ENCODE measurements at regions not wholly inside any gene's neighbourhood (a gene's known extent, or its start where the extent isn't known, plus 50 kb on each side); places are given as distances from the start of the nearest gene placed in this dataset.
"Not testable (repeated sequence)": the region's sequence is repeated elsewhere in the genome, so short reads cannot be mapped to it uniquely, and the experiment has no call there.

DNA sequence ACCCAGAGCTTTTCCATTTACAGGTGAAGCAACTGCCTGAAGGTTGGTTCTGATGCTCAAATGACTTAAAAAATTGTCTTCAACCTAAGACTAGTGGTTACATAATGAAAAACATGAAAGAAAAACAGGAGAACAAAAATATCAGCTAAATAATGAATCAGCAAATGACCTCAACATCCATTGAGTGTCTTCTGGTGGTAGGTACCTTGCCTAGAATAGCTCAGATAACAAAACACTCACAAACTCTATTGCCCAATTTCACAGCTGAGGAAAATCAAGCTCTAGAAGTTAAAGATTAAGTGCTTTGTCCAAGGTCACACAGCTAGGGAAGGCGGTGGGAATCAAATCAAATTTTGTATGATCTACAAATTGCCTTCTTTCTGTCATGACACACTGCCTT lies 304.6 kb upstream of the CDH11 start:
- no peak for DNase-seq (ENCODE audit: low read depth)

DNA sequence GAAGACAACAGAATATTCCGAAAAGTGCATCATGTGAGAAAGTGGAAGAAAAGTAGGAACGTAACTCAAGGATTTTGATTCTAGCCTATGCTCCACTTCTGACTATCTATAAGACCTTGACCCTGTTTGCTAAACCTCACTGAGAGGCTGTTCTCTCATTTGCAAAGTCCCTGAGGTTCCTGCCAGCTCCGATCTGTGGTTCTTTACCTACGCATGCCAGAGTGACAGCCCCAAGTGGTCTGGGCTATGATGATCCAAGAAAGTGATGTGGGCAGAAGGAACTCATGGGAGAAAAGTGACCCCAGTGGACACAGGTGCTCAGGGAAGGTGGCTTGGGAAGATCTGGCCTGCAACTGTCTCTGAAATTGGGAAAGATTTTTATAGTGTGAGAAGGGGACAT lies 301.1 kb upstream of the CDH11 start:
- DNase-seq (ENCODE audit: low read depth): no peak

DNA sequence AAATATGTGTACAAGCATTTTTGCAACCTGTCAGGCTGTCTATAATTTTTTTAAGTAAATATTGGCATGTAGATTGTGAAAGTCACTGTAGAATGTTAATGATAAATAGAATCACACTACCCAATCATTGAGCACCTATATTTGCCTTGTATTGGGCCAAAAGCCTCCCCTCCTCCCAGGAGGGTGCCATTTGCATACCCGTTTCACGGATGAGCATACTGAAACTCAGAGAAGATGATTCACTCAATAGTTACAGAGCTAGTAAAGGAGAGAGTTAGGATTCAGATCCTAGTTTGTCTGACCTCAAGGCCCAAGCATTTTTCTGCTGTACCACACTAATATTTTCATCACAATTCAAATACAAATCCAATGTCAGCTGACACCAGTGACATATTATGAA lies 299.7 kb upstream of the CDH11 start:
- DNase-seq (ENCODE audit: low read depth): no peak

DNA sequence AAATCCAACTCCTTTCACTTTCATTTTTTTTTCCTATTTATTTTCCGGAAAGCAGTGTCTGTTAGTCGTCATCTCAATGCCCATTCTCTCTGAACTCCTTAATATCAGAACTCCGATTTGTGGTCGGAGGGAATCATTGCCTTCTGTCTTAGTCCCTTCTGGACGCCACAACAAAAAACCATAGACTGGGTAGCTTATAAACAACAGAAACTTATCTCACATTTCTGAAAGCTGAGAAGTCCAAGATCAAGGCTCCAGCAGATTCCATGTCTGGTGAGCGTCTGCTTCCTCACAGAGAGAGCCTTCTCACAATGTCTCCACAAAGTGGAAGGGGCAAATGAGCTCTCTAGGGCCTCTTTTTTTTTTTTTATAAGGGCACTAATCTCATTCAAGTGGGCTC lies 296.6 kb upstream of the CDH11 start:
- DNase-seq (ENCODE audit: low read depth): no peak

DNA sequence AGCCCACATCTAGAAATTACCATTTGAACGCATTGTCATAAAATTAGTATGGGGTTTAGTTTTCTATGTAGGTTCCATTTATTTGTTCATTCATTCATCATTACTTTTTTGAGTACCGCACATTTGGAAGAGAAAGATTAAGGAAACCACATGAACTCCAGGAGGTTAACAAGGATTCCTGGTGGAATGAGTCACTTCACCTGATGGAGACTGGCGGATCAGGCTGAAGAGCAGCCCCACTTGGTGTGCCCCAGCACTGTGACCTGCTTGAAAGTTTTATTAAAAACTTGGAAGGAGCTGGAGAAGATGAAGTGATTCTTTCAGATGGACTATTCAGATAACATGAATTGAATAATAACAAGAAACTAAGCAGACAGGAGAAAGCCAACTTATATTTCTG lies 293.6 kb upstream of the CDH11 start:
- no peak for DNase-seq (ENCODE audit: low read depth)

DNA sequence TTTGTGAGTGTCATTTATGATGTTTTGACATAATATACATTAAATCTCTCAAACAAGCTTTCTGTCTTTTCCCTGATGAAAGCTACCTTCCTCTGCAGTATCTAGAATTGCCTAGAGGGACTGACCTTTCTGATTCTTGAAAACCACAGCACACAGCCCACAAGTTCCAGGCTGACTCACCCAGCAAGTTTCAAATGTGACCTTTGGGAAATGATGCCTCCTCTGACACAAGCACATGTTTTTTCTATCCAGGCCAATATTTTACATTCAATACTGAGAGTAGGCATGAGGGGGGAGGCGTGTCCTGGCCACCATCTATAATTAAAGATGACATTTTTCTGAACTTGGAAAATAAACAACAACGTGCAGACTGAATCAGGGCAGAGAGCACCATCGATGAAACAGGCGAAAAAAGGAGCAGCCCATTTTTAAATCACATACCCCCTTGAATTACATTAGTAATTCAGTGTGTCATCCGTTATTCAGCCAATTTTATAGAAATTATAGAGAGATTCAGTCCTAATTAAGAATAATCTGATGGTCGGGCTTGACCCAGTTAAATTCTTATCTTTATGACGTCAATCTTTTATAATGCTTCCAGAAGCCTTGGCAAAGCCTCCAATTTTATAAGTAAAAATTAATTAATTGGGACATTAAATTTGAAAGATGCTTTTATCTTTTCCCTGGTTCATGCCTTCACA lies 292.6 kb upstream of the CDH11 start:
- DNase-seq (ENCODE audit: low read depth): no peak

DNA sequence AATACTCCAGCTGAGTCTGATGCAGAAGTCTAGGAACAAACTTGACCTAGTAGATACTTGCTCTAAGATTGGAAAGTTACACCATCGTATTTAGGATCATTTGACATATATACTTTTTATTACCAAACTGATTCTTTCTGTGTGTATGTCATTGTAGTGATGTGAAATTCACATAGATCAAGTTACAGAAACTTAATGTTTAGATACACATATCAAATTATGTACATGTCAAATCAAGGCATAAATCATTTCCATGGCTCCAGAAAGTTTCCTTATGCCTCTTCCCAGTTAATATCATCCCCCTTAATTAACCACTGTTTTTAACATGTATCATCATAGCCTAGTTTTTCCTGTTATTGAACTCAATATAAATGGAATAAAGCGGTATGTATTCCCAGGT lies 292.0 kb upstream of the CDH11 start:
- no peak for DNase-seq (ENCODE audit: low read depth)

DNA sequence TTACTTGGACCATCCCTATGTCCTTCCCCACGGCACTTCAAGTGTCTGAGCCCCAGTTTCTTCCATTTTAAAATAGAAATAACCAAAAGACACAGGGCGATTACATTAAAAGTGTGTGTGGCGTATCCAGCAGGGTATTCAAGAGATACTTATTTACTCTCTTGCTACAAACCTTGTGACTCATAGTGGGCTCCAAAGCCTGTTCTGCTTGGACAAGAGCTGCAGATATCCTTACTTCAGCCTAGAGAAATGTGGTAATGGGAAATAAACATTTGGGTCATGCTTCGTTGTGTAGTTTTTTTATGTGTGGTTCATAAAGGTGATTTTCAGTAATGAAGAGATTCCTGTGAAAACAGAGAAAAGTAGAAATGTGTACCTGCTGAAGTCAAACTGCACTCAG lies 288.9 kb upstream of the CDH11 start:
- DNase-seq (ENCODE audit: low read depth): no peak

DNA sequence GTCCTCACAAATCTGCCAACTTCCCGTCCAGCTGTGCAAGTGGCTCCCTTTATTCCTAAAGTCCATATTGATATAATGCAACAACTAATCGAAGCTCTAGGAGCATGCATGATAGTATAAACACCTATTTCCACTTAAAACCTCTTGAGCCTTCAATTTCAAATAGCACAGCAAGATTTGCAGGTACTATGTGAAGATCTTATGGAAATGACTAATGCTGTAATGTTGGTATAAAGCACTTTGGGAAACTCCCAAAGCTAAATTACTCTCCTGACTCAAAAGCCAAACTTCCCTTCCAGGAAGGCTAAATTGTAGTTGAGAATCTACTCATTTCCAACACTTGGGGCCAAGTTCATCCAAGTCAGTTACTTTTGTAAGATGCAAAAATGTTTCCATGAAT lies 287.6 kb upstream of the CDH11 start:
- no peak for DNase-seq (ENCODE audit: low read depth)

DNA sequence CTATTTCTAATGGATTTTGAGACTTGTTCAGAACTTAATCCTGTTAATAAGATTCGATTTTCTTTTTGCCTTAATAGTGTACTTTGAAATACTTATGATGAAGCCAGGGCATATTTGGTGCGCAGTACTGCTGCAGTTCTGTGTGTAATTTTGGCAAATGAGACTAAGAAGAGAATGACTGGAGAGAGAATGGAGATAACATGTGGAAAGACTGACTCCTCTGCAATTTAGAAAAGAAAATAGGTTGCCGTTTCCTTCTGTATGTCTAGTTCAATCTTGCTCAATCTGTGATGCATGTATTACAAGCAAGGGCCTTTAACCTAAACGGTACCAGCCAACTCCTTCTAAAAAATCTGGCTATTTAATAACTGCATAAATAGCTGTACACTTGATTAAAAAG lies 285.1 kb upstream of the CDH11 start:
- no peak for DNase-seq (ENCODE audit: low read depth)

DNA sequence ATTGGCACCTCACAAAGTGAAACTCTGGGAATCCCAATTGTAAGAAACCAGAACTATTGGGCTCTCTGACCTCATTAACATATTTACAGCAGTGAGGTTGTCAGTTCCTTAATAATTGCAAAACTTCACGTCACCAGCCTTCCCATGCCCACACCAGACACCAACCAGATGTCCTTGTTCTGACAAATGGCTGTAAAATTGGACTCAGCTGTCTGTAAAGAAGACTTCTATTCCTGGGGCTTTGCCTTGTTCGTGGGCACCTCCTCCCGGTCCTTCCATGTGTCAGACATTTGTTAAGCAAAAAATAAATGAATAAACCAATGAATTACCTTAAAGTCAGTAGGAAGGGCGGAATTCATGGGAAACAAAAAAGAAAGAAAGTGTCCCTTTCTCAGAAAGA lies 284.3 kb upstream of the CDH11 start:
- DNase-seq (ENCODE audit: low read depth): no peak

DNA sequence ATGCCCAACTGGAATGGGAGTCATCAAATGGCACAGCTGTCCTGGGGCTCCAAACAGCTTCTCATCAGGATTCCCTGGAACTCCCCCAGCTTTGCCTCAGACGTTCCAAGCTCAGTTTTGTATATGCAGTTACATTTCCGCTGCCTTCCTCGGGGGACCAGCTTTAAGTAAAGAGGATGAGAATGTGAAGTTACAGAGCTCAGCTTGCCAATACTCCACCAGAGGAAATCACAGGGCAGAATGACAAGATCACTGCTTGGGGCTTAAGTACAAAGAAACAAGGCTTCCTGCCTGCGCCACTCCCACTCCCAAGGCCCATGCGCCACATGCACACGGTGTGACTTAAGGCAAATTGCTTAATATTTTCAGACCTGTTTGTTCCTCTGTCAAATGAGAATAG lies 272.4 kb upstream of the CDH11 start:
- no peak for DNase-seq (ENCODE audit: low read depth)

DNA sequence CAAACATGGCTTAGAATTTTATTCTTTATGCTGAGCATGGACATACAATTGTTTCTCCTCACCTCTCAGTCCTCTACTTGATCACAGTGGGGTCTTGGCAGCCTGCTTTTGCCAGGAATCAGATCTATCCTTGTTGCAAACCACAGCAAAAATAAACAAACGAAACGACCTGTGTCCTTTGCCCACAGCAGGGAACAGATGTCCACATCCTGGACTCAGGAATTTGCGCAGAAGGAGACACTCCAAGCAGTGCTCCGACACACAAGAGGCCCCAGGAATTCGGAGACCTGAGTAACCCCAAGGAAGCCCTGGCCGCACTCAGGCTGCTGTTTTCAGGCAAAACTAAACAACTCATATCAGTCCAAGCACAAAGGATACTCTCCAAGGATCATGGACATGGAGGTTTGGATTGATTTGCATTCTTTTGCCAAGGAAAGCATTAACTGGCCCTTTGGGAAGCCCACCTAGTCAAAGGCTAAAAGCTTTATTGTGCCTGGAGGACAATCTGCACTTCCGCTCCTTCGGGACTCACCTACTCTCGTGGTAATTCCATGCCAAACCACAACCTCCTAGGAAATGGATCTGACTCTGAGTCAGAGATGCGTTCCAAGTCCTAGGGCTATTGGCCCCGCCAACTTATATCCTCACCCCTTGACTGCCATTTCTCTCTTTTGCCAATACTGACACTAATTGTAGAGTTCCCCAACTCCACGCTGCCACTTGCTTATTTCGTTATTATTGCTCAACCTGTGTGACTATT lies 271.1 kb upstream of the CDH11 start:
- DNase-seq (ENCODE audit: low read depth): no peak

DNA sequence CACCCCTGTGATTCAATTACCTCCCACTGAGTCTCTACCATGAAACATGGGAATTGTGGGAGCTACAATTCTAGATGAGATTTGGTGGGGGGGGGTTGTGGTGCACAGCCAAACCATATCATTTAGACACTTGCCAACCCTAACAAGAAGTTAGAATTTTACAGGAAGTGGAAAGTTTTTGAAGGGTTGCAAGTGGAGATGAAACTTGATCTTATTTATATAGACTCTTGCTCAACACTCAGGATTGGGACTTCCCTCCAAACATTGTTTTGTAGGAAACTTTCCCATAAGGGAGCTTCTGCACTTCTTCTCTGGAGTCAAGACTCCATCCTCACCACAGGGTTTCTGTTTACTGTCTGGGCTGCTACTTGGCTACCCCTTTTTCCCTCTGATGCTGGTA lies 266.7 kb upstream of the CDH11 start:
- no peak for DNase-seq (ENCODE audit: low read depth)

DNA sequence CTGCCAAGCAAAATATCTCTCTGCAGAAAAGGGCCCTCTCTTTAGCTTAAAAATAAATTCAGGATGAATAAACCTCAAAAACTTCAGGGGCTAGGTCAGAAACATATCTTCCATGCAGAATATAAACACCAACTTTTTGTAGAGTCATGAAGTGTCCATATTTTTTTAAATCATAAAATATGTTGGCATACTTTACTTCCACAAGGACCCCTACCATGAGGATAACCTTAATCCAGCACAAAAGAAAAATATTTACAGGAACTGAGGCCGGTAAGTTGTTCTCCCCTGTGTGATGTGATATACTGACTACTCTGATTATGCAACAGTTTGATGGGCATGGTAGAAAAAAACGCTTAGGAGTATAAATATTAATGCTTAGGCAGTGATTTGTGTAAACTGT lies 264.8 kb upstream of the CDH11 start:
- DNase-seq (ENCODE audit: low read depth): no peak

DNA sequence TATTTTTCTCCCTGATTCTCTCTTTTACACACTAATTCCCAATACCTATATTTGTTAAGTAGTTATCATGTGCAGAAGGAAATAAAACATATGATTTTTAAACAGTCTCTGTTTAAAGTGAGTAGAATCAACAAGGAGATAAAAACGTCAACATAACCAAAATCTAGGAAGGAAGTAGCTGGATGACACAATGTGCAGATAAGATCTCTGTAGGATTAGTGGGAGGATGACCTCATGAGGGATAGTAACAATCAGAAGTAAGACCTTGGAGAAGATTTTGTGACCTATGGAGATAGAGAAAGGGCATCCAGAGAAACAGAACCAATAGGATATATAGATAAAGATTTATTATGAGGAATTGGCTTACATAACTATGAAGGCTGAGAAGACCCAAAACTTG lies 262.6 kb upstream of the CDH11 start:
- DNase-seq (ENCODE audit: low read depth): no peak

DNA sequence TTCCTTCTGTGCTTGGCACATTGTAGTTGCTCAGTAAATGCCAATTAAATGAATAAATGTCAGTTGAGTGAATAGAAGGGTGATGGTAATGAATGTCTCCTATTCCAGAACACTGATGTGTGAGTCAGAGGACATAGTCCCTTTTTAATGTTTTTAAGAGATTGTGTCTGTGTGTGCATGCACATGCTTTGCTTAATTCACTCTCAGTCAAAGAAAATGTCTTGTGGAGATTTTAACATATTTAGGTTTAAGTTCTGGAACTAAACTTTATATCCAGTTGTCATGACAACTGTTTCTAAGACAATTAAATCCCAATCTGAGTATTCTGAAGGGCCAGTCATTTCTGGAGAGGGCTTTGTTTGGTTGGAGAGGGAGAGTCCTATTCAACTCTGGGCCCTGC lies 255.3 kb upstream of the CDH11 start:
- no peak for DNase-seq (ENCODE audit: low read depth)

DNA sequence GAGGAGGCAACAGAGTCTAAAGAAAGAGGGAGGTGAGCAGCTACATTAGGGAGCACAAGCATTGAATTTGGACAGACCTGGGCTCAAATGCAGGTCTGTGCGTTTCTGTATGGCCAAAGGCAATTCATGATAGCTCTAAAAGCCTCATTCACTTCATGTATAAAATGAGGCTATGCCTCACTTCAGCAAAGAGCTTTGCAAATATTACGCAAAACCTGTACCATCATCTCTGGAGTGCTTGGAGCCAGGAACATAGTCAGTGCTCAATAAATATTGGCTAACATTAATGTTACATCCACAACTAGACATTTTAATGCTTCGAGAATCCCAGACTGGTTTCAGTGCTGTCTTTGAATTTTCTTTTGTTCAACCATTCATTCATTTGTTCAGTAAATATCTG lies 254.7 kb upstream of the CDH11 start:
- no peak for DNase-seq (ENCODE audit: low read depth)

DNA sequence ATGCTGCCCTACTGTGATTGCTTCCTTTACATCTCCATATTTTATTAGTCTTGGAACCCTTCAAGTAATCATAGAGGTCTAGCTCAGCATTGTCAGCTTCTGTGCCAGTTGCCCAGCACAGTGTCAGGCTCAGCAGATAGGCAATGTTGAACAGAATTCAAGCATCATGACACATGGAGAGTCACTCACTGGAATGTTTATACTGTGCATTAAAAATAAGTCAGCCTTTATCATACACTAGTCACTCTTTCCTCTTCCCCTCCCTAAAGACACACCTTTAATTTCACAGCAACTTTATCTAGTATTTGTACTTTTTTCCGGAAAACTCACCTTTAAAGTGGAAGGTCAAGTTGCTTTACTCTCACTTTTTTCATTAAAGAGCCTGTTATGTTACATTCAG lies 253.8 kb upstream of the CDH11 start:
- DNase-seq (ENCODE audit: low read depth): no peak

DNA sequence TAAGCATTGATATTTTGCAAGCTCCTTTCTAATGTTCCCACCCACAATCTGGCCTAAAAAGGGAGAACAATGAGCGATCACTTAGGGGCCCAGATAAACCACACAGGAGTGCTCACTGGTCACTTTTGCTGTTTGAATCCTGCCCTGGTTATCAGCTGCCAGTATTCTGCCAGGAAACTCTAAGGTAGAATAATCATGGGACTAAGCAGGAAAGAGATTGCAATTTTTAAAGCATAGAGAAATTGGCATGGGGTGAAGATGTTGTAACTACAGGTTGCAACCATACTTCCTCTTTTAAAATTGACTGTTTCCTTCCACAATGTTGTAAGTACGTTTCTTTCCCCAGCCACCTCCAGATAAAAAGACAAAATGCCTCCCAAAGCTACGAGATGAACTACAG lies 251.2 kb upstream of the CDH11 start:
- no peak for DNase-seq (ENCODE audit: low read depth)

DNA sequence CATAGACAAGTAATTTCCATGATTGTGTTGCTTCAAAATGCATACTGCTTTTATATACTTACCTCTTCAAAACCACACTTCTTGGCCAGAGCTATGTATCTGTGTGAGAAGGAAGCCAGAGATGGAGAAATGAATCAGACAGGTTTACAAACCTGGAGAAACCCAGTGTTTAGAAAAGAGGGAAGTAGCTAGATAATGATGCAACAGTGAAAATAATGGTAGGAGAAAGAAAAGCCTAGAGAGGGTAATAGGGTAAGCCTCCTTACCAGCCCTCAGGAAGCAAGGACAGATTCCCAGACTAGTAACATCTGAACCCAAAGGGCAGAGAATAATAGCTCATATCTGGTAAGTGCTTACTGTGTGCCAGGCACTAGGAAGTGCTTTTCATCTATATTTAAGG lies 250.3 kb upstream of the CDH11 start:
- no peak for DNase-seq (ENCODE audit: low read depth)

DNA sequence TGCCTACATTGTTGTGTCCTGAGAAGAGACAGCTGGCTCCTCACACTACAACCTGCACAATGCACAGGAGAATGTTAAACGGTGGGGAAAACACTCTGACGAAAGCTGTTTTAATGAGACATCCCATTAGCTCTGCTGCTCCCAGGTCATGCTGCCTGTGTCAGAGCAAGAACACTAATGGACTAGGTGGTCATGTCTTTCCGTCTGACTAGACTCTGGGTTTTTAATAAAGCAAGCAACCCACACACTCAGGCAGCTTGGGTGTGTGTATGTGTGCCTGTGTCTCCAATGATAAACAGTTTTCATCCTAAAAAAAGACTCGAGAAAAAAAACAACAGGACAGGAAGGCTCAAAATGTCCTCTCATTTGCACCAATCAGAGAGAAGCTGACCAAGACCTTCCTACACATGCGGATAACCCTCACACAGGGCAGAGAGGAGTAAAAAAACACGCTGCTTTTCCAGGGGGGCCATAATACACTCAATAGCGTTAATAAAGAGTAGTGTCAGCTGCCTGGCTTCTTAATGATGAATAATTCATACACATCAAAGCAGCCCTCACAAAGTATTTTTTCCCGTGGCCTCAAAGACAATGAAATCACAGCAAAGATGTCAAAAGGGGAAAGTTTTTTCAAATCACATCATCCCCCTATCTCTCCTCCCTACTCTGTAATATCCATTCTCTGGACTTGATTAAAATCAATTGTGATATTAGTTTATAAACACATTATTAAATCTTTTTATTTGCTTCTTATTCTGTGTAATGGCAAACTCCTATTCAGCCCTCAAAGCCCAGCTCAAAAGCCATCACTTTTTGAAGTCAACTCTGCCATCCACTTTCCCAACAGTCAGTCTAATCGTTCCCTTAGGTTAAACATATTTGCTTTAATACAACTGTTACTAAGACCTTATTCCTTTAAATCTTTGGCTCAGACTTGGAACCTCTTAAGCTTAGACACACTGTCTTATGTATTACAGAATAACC lies 244.2 kb upstream of the CDH11 start:
- no peak for DNase-seq (ENCODE audit: low read depth)

DNA sequence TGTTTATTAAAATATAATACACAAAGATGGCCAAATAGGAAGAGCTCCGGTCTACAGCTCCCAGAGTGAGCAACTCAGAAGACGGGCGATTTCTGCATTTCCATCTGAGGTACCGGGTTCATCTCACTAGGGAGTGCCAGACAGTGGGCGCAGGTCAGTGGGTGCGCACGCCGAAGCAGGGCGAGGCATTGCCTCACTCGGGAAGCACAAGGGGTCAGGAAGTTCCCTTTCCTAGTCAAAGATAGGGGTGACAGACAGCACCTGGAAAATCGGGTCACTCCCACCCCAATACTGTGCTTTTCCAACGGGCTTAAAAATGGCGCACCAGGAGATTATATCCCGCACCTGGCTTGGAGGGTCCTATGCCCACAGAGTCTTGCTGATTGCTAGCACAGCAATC lies 234.9 kb upstream of the CDH11 start:
- not testable (repeated sequence) for DNase-seq (ENCODE audit: low read depth)
